ENCODE measurements at regions not wholly inside any gene's neighbourhood (a gene's known extent, or its start where the extent isn't known, plus 50 kb on each side); places are given as distances from the start of the nearest gene placed in this dataset.

GRCh38 chrX:30483996-30484395, 93.6 kb downstream of the TASL start:
- TF ChIP-seq PKNOX1 (IDR thresholded peaks at IDR 0.05), result no peak
- TF ChIP-seq FOXM1 (IDR thresholded peaks at IDR 0.05; ENCODE audit: borderline replicate concordance), result no peak
- no peak for TF ChIP-seq SUZ12 (IDR thresholded peaks at IDR 0.05)
- no peak for TF ChIP-seq HDGF (IDR thresholded peaks at IDR 0.05; ENCODE audit: borderline replicate concordance)
- no peak for TF ChIP-seq SP1 (IDR thresholded peaks at IDR 0.05)
- TF ChIP-seq FOXA1 (IDR thresholded peaks at IDR 0.05), result no peak
- TF ChIP-seq NFRKB (IDR thresholded peaks at IDR 0.05), result no peak
- no peak for TF ChIP-seq BHLHE40 (IDR thresholded peaks at IDR 0.05; ENCODE audit: borderline replicate concordance)
- TF ChIP-seq ARNT (IDR thresholded peaks at IDR 0.05), result no peak
- no peak for TF ChIP-seq ELF4 (IDR thresholded peaks at IDR 0.05)

Data from HEK293T (cell line).